ENCODE measurements at regions not wholly inside any gene's neighbourhood (a gene's known extent, or its start where the extent isn't known, plus 50 kb on each side); places are given as distances from the start of the nearest gene placed in this dataset.

DNA sequence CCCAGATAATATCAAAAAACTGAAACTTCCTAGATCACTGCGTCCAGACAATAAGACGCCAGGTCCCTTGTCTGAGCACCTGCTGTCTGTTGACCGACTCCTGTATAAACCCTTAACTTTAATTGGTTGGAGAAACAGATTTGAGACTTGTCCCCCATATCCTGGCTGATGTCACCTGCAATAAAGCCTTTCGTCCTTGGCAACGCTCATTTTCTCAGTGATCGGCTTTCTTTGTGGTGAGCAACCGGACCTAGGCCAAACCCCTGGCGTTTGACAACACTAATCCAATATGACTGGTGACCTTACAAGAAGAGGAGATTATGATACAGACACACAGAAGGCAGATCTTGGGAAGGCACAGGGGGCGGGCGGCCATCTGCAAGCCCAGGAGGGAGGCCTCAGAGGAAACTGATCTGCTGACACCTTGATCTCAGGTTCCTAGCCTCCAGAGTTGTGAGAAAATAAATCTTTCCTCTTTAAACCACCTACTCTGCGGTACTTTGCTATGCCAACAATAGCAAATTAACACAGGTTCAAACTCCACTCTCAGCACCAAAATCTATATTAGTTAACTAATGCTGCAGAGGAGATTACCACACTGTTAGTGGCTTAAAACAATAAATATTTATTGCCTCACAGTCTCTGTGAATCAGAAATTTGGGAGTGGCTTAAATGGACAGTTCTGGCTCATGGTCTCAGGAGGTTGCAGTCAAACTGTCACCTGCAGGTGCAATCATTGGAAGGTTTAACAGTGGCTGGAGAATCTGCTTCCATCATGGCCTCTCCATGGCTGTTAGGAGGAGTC lies 178.7 kb downstream of the OTOR start:
- TF ChIP-seq, protein P1, sequence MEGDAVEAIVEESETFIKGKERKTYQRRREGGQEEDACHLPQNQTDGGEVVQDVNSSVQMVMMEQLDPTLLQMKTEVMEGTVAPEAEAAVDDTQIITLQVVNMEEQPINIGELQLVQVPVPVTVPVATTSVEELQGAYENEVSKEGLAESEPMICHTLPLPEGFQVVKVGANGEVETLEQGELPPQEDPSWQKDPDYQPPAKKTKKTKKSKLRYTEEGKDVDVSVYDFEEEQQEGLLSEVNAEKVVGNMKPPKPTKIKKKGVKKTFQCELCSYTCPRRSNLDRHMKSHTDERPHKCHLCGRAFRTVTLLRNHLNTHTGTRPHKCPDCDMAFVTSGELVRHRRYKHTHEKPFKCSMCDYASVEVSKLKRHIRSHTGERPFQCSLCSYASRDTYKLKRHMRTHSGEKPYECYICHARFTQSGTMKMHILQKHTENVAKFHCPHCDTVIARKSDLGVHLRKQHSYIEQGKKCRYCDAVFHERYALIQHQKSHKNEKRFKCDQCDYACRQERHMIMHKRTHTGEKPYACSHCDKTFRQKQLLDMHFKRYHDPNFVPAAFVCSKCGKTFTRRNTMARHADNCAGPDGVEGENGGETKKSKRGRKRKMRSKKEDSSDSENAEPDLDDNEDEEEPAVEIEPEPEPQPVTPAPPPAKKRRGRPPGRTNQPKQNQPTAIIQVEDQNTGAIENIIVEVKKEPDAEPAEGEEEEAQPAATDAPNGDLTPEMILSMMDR (optimal IDR thresholded peaks at IDR 0.05 in 1 of 3, IDR thresholded peaks at IDR 0.05 in 1 of 3, conservative IDR thresholded peaks at IDR 0.05 in 1 of 3; ENCODE audit: extremely low read depth in 1 of 3, insufficient read depth in 2 of 3, low read length in 3 of 3) = no peak
- TF ChIP-seq EZH2 (IDR thresholded peaks at IDR 0.05; ENCODE audit: low read length) = no peak

Data from keratinocyte (primary cell).